OCI-LY1 (cell line): ENCODE measurements at regions not wholly inside any gene's neighbourhood (a gene's known extent, or its start where the extent isn't known, plus 50 kb on each side); places are given as distances from the start of the nearest gene placed in this dataset.

Experiments used
- EZH2 ChIP-seq: fragments of 200-600 bp; sonication (generic), shearing (Covaris generic); IDR thresholded peaks from 2 replicates; pipeline ENCODE4 v1.8.0; 2017; ENCODE audit warnings: borderline replicate concordance, mixed run types, mild to moderate bottlenecking, antibody characterized with exemption, low read length, moderate library complexity, mixed read lengths
- TF ChIP-seq, protein P1 (sequence below): fragments of 200-600 bp; sonication (generic), shearing (Covaris generic); IDR thresholded peaks from 2 replicates; pipeline ENCODE4 v1.5.1; 2017; ENCODE audit warnings: mild to moderate bottlenecking, antibody characterized with exemption, low read length, moderate library complexity, mixed read lengths

DNA sequence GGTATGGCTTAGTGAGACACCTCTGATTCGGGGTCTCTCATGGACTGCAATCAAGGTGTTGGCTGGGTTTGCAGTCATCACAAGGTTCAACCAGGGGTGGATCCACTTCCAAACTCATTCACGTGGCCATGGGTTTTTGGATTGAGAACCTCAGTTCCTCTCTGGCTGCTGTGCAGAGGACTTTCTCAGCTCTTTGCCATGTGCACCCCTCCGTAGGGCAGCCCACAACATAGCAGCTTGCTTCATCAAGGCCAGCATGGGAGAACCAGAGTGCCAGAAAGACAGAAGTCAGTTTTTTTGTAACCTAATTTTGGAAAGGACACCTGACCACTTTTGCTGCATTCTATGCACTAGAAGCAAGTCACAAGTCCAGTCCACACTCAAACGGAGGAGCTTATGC, 154.9 kb downstream of the PJA1 start:
- no peak for TF ChIP-seq EZH2
- TF ChIP-seq, protein P1, sequence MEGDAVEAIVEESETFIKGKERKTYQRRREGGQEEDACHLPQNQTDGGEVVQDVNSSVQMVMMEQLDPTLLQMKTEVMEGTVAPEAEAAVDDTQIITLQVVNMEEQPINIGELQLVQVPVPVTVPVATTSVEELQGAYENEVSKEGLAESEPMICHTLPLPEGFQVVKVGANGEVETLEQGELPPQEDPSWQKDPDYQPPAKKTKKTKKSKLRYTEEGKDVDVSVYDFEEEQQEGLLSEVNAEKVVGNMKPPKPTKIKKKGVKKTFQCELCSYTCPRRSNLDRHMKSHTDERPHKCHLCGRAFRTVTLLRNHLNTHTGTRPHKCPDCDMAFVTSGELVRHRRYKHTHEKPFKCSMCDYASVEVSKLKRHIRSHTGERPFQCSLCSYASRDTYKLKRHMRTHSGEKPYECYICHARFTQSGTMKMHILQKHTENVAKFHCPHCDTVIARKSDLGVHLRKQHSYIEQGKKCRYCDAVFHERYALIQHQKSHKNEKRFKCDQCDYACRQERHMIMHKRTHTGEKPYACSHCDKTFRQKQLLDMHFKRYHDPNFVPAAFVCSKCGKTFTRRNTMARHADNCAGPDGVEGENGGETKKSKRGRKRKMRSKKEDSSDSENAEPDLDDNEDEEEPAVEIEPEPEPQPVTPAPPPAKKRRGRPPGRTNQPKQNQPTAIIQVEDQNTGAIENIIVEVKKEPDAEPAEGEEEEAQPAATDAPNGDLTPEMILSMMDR: no peak
